Ovary (tissue), 3 donors: ENCODE measurements at regions not wholly inside any gene's neighbourhood (a gene's known extent, or its start where the extent isn't known, plus 50 kb on each side); places are given as distances from the start of the nearest gene placed in this dataset.

ENCODE experiments used
- EP300 ChIP-seq: sonication (generic); formaldehyde crosslinking; IDR thresholded peaks from one replicate; pipeline ENCODE4 v1.6.1; 2017; ENCODE audit warnings: antibody characterized with exemption
- POLR2A ChIP-seq: fragments of 450-650 bp; IDR thresholded peaks from one replicate; pipeline ENCODE4 v1.6.1; 2017; ENCODE audit warnings: antibody characterized with exemption, mild to moderate bottlenecking, moderate library complexity
- TF ChIP-seq, protein P1 (sequence below), 3 donors: fragments of 450-650 bp in 2 of 3; fragments of 200-600 bp in 1 of 3; IDR thresholded peaks; one replicate each; pipeline versions ENCODE4 v1.5.1 to v1.8.0; 2016 to 2022; ENCODE audit warnings: antibody characterized with exemption in 3 of 3, mild to moderate bottlenecking in 1 of 3
- donor health status: DM: no; HTN: no; CAD: no.

GRCh38 chr22:25373961-25374360 lies 154.5 kb downstream of the CRYBB2 start:
- TF ChIP-seq, protein P1, sequence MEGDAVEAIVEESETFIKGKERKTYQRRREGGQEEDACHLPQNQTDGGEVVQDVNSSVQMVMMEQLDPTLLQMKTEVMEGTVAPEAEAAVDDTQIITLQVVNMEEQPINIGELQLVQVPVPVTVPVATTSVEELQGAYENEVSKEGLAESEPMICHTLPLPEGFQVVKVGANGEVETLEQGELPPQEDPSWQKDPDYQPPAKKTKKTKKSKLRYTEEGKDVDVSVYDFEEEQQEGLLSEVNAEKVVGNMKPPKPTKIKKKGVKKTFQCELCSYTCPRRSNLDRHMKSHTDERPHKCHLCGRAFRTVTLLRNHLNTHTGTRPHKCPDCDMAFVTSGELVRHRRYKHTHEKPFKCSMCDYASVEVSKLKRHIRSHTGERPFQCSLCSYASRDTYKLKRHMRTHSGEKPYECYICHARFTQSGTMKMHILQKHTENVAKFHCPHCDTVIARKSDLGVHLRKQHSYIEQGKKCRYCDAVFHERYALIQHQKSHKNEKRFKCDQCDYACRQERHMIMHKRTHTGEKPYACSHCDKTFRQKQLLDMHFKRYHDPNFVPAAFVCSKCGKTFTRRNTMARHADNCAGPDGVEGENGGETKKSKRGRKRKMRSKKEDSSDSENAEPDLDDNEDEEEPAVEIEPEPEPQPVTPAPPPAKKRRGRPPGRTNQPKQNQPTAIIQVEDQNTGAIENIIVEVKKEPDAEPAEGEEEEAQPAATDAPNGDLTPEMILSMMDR (IDR thresholded peaks at IDR 0.05): no peak
- TF ChIP-seq POLR2A: no peak
- no peak for TF ChIP-seq EP300
